WTC11 (cell line): ENCODE measurements at regions not wholly inside any gene's neighbourhood (a gene's known extent, or its start where the extent isn't known, plus 50 kb on each side); places are given as distances from the start of the nearest gene placed in this dataset.
"Not testable (repeated sequence)": the region's sequence is repeated elsewhere in the genome, so short reads cannot be mapped to it uniquely, and the experiment has no call there.

Source experiments
- ATAC-seq: fragments of 200-7000 bp; cut with Tn5 transposase; 2 replicates; pipeline ENCODE4 v1.10.0; 2021; ENCODE audit warnings: mild to moderate bottlenecking, moderate library complexity
- CTCF ChIA-PET: fragments of 300-600 bp; sonication (Branson Sonifier 250); formaldehyde crosslinking; loops from one replicate; lab custom pipeline; 2021; ENCODE audit warnings: antibody characterized with exemption; lab: Charles Lee
- POLR2A ChIA-PET: fragments of 350-600 bp; sonication (Branson Sonifier 250); formaldehyde crosslinking; loops from one replicate; lab custom pipeline; 2021; ENCODE audit warnings: antibody characterized with exemption; lab: Charles Lee
- DNase-seq: peaks from one replicate; pipeline ENCODE4 v3.0.0; 2021; ENCODE audit warnings: low spot score
- H3K27ac Mint-ChIP-seq: 2 replicates; pipeline ENCODE4 v1.8.0; 2021; ENCODE audit warnings: mixed read lengths
- H3K27me3 Mint-ChIP-seq: 2 replicates; pipeline ENCODE4 v1.8.0; 2021; ENCODE audit warnings: low read depth, mild to moderate bottlenecking, moderate library complexity, mixed read lengths
- H3K36me3 Mint-ChIP-seq: 2 replicates; pipeline ENCODE4 v1.8.0; 2021; ENCODE audit warnings: mixed read lengths
- H3K4me1 Mint-ChIP-seq: 2 replicates; pipeline ENCODE4 v1.8.0; 2022; ENCODE audit warnings: mixed read lengths
- H3K4me3 Mint-ChIP-seq: 2 replicates; pipeline ENCODE4 v1.8.0; 2021; ENCODE audit warnings: mild to moderate bottlenecking, moderate library complexity, mixed read lengths
- H3K9me3 Mint-ChIP-seq: 2 replicates; pipeline ENCODE4 v1.8.0; 2021; ENCODE audit warnings: mixed read lengths
- CREM ChIP-seq: sonication (generic); formaldehyde crosslinking; IDR thresholded peaks from 2 replicates; pipeline ENCODE4 v1.8.1; 2022; ENCODE audit warnings: mild to moderate bottlenecking, missing genetic modification reagents, moderate library complexity
- JUN ChIP-seq: sonication (generic); formaldehyde crosslinking; IDR thresholded peaks from 2 replicates; pipeline ENCODE4 v1.8.0; 2023; ENCODE audit warnings: mild to moderate bottlenecking, missing genetic modification reagents
- NR3C1 ChIP-seq: sonication (generic); formaldehyde crosslinking; conservative IDR thresholded peaks from 2 replicates; pipeline ENCODE4 v1.8.1; 2023; ENCODE audit warnings: low read depth, mild to moderate bottlenecking, missing genetic modification reagents
- TCF7 ChIP-seq: sonication (generic); formaldehyde crosslinking; IDR thresholded peaks from 2 replicates; pipeline ENCODE4 v1.8.0; 2022; ENCODE audit warnings: mild to moderate bottlenecking, low read depth, missing genetic modification reagents, moderate library complexity
- TP53 ChIP-seq: sonication (generic); formaldehyde crosslinking; IDR thresholded peaks from 2 replicates; pipeline ENCODE4 v1.8.1; 2023; ENCODE audit warnings: mild to moderate bottlenecking, missing genetic modification reagents

- no peak for ATAC-seq
- peaks cover 38% of the 10 kb centered on the region for H3K9me3 Mint-ChIP-seq
- no peak for DNase-seq
- peaks cover 46% of the 10 kb centered on the region for H3K36me3 Mint-ChIP-seq
- H3K4me1 Mint-ChIP-seq = no peaks in the 10 kb centered on the region
- ChIA-PET POLR2A (no interaction called here), CTCF (no interaction called here)
- peaks cover 8% of the 10 kb centered on the region for H3K27me3 Mint-ChIP-seq
- no peak overlapping the region for H3K4me3 Mint-ChIP-seq
- no peak overlapping the region for H3K27ac Mint-ChIP-seq
- no peak for TF ChIP-seq CREM (CRISPR knock-in tag)
- no peak for TF ChIP-seq NR3C1 (CRISPR knock-in tag)
- no peak for TF ChIP-seq TP53 (CRISPR knock-in tag)
- TF ChIP-seq TCF7 = no peak
- no peak for TF ChIP-seq JUN
Observed at GRCh38 chr17:26963163-26963503, 330.8 kb upstream of the WSB1 start.

DNA sequence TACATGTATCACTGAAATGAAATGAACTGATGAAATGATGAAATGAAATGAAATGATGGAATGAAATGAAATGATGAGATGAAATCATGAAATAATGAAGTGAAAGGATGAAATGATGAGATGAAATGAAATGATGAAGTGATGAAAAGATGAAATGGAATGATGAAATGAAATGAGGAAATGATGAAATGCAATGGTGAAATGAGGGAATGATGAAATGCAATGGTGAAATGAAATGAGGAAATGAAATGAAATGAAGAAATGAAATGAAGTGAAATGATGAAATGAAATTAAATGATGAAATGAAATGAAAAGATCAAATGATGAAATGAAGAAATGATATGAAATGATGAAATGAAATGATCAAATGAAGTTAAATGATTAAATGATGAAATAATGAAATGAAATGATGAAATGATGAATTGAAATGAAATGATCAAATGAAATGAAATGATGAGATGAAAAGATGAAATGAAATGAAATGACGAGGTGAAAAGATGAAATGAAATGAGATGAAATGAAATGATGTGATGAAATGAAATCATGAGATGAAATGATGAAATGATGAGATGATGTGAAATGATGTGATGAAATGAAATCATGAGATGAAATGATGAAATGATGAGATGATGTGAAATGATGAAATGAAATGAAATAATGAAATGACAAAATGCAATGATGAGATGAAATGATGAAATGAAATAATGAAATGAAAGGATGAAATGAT, 327.9 kb upstream of the WSB1 start:
- ATAC-seq, H3K27ac Mint-ChIP-seq, H3K4me1 Mint-ChIP-seq, DNase-seq, H3K4me3 Mint-ChIP-seq, POLR2A ChIA-PET, H3K27me3 Mint-ChIP-seq, CTCF ChIA-PET: not testable (repeated sequence)
- peaks cover 42% of the 10 kb centered on the region for H3K36me3 Mint-ChIP-seq
- peaks cover 34% of the 10 kb centered on the region for H3K9me3 Mint-ChIP-seq

DNA sequence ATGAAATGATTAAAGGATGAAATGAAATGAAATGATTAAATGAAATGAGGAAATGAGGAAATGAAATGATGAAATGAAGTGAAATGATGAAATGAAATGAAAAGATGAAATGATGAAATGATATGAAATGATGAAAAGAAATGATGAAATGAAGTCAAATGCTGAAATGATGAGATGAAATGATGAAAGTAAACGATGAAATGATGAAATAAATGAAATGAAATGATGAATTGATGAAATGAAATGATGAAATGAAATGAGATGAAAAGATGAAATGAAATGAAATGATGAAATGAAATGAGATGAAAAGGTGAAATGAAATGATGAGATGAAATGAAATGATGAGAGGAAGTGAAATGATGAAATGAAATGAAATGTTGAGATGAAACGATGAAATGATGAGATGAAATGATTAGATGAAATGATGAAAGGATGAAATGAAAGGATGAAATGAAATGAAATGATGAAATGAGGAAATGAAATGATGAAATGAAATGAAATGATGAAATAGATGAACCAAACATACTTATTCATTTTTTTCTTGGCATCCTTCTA, 327.2 kb upstream of the WSB1 start:
- peaks cover 38% of the 10 kb centered on the region for H3K36me3 Mint-ChIP-seq
- ATAC-seq, POLR2A ChIA-PET, H3K4me3 Mint-ChIP-seq, H3K4me1 Mint-ChIP-seq, H3K27me3 Mint-ChIP-seq, DNase-seq, CTCF ChIA-PET, H3K27ac Mint-ChIP-seq: not testable (repeated sequence)
- peaks cover 30% of the 10 kb centered on the region for H3K9me3 Mint-ChIP-seq

DNA sequence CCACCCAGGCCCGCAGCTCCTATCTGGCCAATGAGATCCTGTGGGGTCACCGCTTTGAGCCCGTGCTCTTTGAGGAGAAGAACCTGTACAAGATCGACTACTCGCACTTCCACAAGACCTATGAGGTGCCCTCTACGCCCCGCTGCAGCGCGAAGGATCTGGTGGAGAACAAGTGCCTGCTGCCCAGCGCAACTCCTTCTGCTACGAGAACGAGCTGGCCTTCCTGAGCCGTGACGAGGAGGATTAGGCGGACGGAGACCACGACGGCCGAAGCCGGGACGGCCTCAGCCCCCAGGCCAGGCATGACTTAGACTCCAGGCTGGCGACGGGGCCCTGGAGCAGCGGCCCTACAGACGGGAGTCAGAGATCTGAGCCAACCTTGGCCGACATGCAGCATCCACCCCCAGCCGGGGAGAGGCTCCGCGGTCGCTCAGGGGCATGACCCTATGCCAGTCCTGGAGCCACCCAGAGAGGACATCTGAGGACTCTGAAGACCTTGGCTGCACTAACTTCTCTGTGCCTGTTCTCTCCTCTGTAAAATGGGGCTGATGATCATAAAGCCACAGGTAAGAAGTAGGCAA, 312.0 kb upstream of the WSB1 start:
- H3K27ac Mint-ChIP-seq, H3K4me3 Mint-ChIP-seq, CTCF ChIA-PET, DNase-seq, H3K4me1 Mint-ChIP-seq, ATAC-seq, POLR2A ChIA-PET: not testable (repeated sequence)
- Mint-ChIP-seq H3K36me3 (peaks cover 66% of the 10 kb centered on the region), H3K9me3 (peaks cover 80% of the 10 kb centered on the region), H3K27me3 (peaks cover 10% of the 10 kb centered on the region)

DNA sequence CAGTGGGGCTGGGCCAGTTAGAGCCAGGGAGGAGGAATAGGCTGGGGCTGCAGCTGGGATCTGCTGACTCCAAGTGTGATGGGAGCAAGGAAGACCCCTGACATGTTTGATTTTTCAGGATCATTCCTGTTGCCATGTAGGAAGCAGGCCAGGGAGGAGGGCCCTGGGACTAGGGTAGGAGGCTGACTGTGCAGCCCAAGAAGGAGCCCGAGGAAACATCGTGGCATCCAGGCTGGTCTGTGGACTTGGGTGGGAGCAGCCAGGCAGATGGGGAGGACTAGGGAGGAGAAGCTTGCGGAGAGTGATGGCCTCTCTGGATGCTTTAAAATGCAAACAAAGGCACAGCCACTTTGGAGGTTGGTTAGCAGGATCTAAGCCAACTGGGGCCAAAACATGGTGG, 311.4 kb upstream of the WSB1 start:
- H3K4me1 Mint-ChIP-seq, DNase-seq, CTCF ChIA-PET, ATAC-seq, H3K27ac Mint-ChIP-seq, H3K4me3 Mint-ChIP-seq, POLR2A ChIA-PET: not testable (repeated sequence)
- H3K27me3 Mint-ChIP-seq = peaks cover 10% of the 10 kb centered on the region
- peaks cover 69% of the 10 kb centered on the region for H3K36me3 Mint-ChIP-seq
- peaks cover 84% of the 10 kb centered on the region for H3K9me3 Mint-ChIP-seq

GRCh38 chr17:26987851-26988250, 306.1 kb upstream of the WSB1 start:
- Mint-ChIP-seq H3K36me3 (peaks cover 76% of the 10 kb centered on the region), H3K27me3 (peaks cover 11% of the 10 kb centered on the region), H3K9me3 (peaks cover 83% of the 10 kb centered on the region)
- H3K4me1 Mint-ChIP-seq, DNase-seq, CTCF ChIA-PET, ATAC-seq, H3K27ac Mint-ChIP-seq, POLR2A ChIA-PET, H3K4me3 Mint-ChIP-seq: not testable (repeated sequence)

GRCh38 chr17:26994648-26995047, 299.3 kb upstream of the WSB1 start:
- ATAC-seq, CTCF ChIA-PET, H3K4me3 Mint-ChIP-seq, H3K27ac Mint-ChIP-seq, H3K4me1 Mint-ChIP-seq, DNase-seq, POLR2A ChIA-PET: not testable (repeated sequence)
- Mint-ChIP-seq H3K27me3 (peaks cover 15% of the 10 kb centered on the region), H3K36me3 (peaks cover 66% of the 10 kb centered on the region), H3K9me3 (peaks cover 72% of the 10 kb centered on the region)

DNA sequence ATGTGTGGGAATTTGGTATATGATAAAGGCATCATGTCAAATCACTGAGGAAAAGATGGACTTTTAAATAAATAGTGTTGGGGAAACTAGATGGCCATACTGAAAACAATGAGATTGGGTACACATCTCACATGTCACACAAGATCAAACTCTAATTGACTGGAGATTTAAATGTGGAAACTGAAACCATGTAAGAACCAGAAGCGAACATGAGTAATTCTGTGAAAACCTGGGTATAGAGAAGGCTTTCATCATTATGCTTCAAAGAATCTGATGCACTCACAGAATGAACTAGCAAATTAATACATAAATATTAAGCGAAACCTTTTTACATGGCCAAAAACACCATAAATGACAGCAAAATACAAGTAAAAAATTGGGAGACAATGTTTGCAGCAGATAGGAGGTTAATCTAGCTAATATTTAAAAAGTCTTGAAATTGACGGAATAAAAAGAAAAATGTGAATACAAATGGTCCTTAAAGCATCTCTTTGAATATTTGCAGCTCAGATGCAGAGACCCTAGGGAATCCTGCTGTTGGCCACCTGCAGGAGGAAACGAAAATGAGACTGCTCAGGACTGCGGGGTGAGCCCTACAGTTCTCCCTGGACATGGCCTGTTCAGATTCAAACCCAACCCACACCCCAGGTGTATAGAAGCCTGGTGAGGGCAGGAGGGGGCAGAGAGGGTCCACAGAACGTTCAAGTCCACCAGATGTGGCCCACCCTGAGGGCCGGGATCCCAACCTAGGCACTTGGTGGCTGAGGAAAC, 297.6 kb upstream of the WSB1 start:
- H3K36me3 Mint-ChIP-seq = peaks cover 63% of the 10 kb centered on the region
- DNase-seq, ATAC-seq, POLR2A ChIA-PET, H3K4me1 Mint-ChIP-seq, H3K4me3 Mint-ChIP-seq, CTCF ChIA-PET, H3K27ac Mint-ChIP-seq: not testable (repeated sequence)
- peaks cover 67% of the 10 kb centered on the region for H3K9me3 Mint-ChIP-seq
- peaks cover 18% of the 10 kb centered on the region for H3K27me3 Mint-ChIP-seq

DNA sequence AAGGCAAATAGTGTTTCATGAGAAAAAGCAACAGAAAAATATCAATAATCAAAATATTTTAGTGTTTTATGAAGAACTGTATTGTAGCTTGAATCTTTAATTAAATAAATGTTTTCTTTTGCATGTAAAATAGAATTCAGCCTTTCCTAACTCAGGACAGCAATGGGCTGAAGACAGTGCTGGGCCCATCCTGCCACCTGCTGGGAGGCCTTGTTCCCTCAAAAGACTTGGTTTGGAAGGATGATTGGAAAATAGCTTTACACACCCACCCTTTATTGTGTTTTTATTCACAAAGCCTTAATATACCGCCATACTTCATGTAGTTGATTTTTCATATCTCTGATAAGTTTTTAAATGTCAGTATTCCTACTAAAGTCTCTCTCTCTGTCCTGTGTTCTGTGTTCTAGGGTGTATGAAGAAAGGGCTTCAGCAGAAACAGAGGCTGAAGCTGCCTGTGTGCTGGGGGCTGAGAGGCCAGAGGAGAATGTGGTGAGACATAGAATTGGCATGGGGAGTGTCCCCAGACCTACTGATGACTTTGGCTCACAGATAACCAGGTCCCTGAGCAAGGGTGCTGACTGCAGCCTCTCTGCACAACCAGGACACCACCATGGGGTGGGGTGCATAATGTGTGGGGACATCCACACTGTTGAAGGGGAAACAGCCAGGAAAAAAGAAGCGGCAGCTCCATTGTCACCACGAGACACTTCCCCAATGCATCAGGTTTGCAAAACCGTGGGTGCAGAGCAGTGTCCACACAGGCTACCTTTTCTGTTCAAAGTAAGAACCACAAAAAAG, 286.0 kb upstream of the WSB1 start:
- ATAC-seq, H3K4me1 Mint-ChIP-seq, H3K27ac Mint-ChIP-seq, H3K4me3 Mint-ChIP-seq, DNase-seq, CTCF ChIA-PET, POLR2A ChIA-PET: not testable (repeated sequence)
- H3K9me3 Mint-ChIP-seq = peaks cover 83% of the 10 kb centered on the region
- peaks cover 12% of the 10 kb centered on the region for H3K27me3 Mint-ChIP-seq
- H3K36me3 Mint-ChIP-seq = peaks cover 71% of the 10 kb centered on the region
